NCI-H345 (cell line): ENCODE measurements at regions not wholly inside any gene's neighbourhood (a gene's known extent, or its start where the extent isn't known, plus 50 kb on each side); places are given as distances from the start of the nearest gene placed in this dataset.
"Not testable (repeated sequence)": the region's sequence is repeated elsewhere in the genome, so short reads cannot be mapped to it uniquely, and the experiment has no call there.

ENCODE experiments used
- DNase-seq: peaks from one replicate; lab custom pipeline; 2025; lab: John Stamatoyannopoulos, UW

DNA sequence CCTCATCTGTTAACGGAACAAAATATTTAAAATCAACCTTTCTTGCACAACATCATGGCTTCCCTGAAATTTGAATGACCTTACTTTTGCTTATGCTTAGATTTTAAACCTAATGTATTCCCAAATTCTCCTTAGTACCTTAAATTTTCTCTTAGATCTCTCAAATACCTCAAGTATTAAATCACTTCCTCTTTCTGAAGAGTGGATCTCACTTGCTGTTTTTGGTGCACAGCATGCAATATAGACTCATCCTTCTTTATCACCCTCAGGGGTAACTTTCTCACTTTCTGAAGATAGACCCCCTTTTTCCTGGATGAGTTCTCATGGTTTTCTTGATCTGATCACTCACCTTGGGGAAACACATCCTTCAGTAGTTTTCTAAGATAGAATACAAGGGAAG lies 871.7 kb downstream of the DACH1 start:
- no peak for DNase-seq

DNA sequence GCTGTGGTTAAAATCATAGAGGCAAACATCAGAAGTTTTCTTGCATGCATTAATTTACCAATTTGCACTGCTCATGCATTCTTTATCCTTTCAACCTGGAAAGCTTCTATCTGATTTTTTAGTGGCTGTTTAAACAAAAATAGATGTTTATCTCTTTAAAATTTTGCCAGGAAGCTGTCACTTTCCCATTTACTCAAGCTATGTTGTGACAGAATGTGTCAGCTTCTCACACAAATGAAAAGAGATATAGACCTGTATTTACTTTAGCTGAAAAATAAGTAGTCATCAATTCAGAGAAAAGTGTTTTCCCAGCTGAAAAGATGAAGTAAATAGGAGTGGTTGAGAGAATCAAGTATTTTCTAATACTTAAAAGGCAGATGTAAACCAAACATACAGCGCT lies 872.8 kb downstream of the DACH1 start:
- no peak for DNase-seq

- no peak for DNase-seq
These were observed 878.8 kb upstream of the KLHL1 start for GRCh38 chr13:70987043-70987442.

DNA sequence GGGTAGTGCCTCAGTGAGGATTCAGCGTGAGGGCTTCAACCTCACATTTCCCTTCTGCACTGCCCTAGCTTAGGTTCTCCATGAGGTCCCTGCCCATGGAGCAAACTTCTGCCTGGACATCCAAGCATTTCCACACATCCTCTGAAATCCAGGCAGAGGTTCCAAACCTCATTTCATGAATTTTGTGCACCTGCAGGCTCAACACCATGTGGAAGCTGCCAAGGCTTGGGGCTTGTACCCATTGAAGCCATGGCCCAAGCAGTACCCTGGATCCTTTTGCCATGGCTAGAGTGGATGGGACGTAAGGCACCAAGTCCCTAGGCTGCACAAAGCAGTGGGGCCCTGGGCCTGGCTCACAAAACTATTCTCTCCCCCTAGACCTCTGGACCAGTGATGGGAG lies 877.1 kb upstream of the KLHL1 start:
- DNase-seq = no peak

DNA sequence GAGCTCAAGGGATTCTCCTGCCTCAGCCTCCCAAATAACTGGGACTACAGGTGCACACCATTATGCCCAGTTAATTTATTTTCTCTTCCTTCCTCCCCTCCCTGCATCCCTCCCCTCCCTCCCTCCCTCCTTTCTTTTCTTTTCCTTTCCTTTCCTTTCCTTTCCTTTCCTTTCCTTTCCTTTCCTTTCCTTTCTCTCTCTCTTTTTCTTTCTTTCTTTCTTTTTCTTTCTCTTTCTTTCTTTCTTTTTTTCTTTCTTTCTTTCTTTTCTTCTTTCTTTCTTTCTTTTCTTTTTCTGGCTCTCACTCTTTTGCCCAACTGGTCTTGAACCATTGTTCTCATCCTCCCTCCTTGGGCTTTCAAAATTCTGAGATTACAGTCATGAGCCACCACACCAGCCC lies 873.0 kb upstream of the KLHL1 start:
- DNase-seq = not testable (repeated sequence)

GRCh38 chr13:70969321-70969720 lies 861.1 kb upstream of the KLHL1 start:
- DNase-seq = no peak

GRCh38 chr13:70967564-70967963 lies 859.3 kb upstream of the KLHL1 start:
- no peak for DNase-seq

DNA sequence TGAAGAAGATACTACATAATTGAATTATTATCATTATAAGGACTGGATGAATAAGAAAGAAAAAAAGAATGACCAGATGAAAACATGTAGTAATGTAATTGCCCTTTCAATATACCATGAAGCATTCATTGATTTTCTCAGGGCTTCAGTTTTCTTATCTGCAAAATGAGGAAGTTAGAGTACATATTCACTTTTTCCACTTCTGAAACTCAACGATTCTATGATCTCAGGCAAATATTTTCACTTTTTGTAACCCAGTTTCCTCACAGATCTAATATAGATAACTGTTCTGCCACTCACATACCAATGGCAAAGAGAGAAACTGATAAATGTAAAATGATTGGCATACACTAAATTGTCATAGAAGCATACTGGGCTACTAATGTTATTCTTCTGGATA lies 856.6 kb upstream of the KLHL1 start:
- DNase-seq = no peak

- DNase-seq = peak; percentile 3
These were observed 855.9 kb upstream of the KLHL1 start for GRCh38 chr13:70964124-70964523.

DNA sequence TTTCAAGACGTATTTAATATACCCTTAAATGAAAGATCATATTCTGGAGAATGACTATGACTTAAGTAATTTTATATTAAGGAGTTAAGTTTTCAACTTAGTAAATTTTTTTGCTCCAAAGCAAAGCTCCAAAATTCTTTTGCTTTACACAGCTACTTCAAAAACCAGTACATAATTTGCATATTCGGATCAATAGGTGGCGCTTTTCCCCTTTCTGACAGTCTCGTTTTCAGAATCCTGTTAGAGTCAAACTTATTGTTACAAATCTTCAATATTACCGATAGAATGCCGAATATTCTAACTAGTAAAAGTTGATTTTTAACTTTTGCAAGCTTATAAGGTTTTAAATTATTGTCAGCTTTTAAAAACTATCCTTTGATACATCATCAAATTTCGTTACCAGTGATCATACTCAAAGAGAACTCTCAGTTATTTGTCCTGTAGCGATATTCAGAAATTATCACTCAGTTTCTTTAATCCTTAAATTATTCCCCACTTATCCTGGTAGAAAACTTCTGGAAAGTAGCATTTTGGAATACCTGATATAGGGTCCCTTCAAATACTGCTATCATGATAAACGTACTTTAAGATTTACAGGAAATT lies 852.7 kb upstream of the KLHL1 start:
- DNase-seq = peak; percentile 55

DNA sequence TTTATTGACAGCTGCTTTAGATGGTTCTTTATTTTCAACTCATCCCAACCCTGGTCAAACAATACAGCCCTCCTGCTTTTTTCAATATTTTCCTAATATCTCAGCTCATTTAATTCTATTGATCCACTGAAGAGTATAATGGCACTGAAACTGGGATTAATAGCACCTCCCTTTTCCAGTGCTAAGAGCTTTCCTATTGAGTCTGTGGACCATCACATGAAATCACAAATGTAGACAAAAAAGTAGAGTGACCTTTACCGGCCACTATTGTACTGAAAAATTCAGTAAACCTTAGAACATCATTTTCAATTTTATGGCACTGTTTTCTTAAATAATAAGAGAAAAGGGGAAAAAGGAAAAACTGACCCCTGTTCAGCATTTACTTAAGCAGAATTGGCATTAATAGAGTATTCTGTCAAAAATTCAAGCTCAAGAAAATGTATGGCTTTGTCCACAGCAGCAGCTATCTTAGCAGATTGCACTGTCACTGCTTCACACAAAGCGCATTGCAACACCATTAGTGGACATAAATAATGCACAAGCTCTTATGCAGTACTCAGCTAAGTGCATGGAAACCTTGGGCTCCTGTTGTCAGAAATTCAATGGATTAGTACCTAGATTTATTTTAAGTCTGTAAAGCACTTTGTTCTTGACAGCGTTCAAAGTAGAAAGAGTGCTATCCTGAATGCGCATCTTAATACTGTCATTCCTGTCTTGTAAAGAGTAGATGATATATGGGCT lies 851.0 kb upstream of the KLHL1 start:
- DNase-seq = no peak

DNA sequence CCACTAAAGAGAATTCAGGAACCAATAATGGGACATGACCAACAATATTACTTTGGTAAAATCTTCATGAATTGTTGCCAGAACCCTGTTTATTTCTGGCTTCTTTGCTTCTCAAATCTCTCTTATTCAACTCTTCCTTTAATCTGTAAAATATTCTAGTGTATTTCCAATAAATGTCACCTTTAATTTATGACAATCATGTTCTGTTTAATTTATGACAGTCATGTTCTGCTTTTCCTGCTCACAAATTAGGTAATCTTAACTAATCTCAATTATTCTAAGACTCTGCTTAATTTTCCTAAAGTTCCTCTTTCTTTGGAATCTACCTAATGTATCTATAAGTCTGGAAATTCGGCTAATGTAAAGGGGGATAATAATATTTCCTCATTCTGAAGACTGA lies 847.6 kb upstream of the KLHL1 start:
- DNase-seq = no peak

GRCh38 chr13:70950664-70951063 lies 842.4 kb upstream of the KLHL1 start:
- no peak for DNase-seq

GRCh38 chr13:70945506-70945905 lies 837.3 kb upstream of the KLHL1 start:
- no peak for DNase-seq

- no peak for DNase-seq
These were observed 833.2 kb upstream of the KLHL1 start for GRCh38 chr13:70941454-70941853.

- DNase-seq = no peak
These were observed 830.2 kb upstream of the KLHL1 start for GRCh38 chr13:70938462-70938861.

DNA sequence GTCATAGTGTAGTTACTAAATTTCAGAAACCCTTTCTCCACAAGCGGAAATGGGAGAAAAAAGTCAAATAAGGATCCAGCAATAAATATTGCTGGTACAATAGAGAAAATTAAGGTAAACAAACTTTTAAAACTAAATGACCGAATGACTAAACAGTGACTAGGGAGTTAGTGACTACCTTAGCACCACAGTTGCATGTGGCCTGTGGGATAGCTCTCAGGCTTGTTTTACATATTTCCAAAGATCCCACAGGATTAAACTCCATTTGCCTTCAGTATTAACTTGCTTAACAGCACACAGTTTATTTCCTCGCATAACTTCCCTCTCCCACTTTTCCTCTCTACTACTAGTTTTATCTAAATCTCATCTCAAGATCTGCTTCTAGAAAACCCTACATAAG lies 824.3 kb upstream of the KLHL1 start:
- no peak for DNase-seq

DNA sequence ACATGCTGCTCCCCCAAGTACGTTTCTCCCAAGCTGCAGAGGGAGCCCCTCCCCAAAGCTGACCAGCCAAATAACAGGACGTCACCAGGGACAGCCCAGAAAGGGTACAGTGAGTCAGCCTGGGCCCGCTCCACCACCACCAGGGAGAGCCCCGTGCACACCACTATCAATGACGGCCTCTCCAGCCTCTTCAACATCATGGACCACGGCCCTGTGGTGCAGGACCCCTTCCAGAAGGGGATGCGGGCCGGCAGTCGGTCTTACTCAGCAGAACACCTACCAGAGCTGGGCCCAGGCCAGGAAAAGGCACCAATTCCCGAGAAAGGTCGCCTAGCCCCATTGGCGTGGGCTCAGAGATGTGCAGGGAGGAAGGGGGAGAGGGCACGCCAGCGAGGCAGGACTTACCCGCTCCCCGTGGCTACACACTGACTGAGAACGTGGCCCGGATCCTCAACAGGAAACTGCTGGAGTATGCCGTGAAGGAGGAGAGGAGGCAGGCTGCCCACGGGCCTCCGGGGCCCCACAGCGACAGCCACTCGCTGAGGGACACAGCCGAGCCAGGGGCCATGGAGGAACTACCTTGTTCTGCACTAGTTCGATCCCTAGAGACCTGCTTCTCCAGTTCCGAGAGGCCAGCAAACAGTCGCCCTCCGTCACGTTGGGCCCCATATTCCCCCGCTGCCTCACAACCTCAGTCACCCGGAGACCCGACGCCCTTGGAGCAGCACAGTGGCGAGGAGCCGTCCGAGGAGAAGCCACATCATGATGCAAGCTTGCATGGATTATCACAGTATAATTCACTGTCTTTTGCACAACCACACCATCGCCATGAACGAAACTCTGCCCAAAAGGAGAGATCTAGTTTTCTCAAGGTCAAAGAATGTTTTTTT lies 815.9 kb upstream of the KLHL1 start:
- DNase-seq = no peak

GRCh38 chr13:70911286-70911685 lies 803.0 kb upstream of the KLHL1 start:
- no peak for DNase-seq

GRCh38 chr13:70908795-70909194 lies 800.5 kb upstream of the KLHL1 start:
- no peak for DNase-seq

- no peak for DNase-seq
These were observed 796.8 kb upstream of the KLHL1 start for GRCh38 chr13:70905035-70905434.

DNA sequence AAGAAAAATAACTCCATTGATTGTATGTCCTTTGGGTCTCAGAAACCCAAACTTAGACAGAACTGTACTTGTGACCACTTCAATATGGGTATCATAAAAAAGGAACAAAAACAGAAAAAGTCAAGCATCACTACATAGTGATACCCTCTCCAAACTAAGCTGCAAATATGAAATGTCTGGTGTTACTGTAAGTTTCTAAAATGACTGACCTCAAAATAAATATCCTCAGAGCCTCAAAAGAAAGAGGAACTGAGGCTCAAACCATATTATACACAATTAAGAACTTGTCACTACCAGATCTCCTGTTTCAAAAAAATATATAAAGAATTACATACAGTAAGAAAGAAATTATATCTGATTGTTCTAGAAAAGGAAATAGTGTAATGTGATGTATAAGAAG lies 787.9 kb upstream of the KLHL1 start:
- DNase-seq = no peak

DNA sequence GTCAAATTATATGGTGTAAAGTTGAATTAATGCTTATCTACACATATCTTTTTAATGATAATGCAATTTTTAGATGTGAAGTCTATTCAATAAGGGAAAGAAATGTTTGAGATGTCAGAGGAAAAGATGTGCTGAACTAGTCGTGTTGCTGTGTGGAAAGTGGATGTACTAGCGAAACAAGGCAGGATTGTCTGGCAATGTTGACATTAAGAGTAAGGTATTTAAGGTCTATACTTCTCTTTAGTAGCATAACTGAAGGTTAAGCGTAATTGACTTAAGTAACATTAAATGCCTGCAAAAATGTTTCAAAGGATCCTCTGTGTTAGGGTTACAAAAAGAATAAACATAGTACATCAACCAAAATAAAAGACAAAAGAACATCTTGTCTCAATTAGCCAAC lies 787.3 kb upstream of the KLHL1 start:
- DNase-seq = no peak
